ENCODE measurements at regions not wholly inside any gene's neighbourhood (a gene's known extent, or its start where the extent isn't known, plus 50 kb on each side); places are given as distances from the start of the nearest gene placed in this dataset.

DNA sequence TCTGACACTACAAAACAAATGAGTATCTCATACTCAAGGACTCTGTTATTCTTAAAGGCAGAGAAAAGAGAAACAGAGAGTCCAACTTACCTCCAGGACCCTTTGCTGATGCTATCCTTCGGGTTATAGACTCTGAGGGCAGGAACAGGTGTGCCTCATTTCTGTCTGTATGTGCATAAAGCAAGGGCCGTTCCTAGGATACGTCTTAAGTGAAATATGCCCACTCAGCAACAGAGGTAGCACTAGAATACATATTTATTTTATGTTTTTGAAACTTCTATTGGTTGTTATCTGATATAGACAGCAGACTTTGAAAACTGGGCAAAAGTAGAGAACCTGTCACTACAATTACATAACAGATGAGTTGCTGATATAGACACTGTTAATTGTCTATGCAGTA, 89.3 kb upstream of the CPNE4 start:
- Histone ChIP-seq H3K4me3 (ENCODE audit: low read depth, low read length, poor library complexity, severe bottlenecking) (no peak overlapping the region), H3K79me2 (ENCODE audit: insufficient read depth, low read length) (no peaks in the 10 kb centered on the region), H3K9me3 (ENCODE audit: low read length) (no peaks in the 10 kb centered on the region), H3K9ac (ENCODE audit: low read length) (no peak overlapping the region), H3K36me3 (ENCODE audit: insufficient read depth, low read length) (no peaks in the 10 kb centered on the region), H3F3A (ENCODE audit: insufficient read depth, low read length) (no peaks in the 10 kb centered on the region), H3K27ac (ENCODE audit: low read depth, low read length, poor library complexity, severe bottlenecking) (no peak overlapping the region), H3K27me3 (ENCODE audit: insufficient read depth, low read length) (no peaks in the 10 kb centered on the region), H3K9me2 (ENCODE audit: low read depth, low read length) (no peaks in the 10 kb centered on the region), H3K4me1 (ENCODE audit: insufficient read depth, low read length, severe bottlenecking) (no peaks in the 10 kb centered on the region), H4K20me1 (ENCODE audit: insufficient read depth, low read length) (no peaks in the 10 kb centered on the region), H2AFZ (ENCODE audit: low read length) (no peak overlapping the region), H3K4me2 (ENCODE audit: low read length) (no peak overlapping the region)
- TF ChIP-seq EZH2 (IDR thresholded peaks at IDR 0.05; ENCODE audit: borderline replicate concordance, low read length) (no peak), CTCF (IDR thresholded peaks at IDR 0.05; ENCODE audit: low read length) (no peak)

DNA sequence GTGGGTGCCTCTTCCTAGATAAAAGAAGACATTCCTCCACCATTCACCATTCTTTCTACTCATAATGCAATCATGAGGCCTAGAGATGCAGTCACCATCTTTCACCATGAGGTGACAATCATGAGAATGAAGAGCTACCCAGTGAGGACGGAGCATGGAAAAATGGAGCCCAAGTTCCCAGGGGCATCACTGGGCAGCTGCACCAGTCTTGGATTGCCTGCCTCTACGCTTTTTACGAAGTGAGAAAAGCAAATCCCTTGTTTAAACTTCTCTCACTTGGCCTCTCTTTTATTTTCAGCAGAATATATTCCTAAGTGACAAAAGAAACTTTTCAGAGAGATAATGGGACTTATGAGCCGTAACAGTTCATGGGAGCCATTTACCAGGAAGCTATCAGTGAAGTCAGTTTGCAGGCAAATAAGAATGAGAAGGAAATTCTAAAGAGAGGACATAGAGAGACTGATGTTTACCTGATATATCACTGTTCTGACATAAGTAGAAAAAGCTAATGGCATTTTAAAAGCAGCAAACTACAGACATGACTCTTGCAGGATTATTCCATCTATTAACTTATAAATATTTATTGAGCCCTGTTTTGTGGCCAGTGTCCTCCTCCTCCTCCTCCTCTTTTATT, 90.0 kb upstream of the CPNE4 start:
- no peaks in the 10 kb centered on the region for H3K27me3 ChIP-seq (ENCODE audit: insufficient read depth, low read length)
- no peak overlapping the region for H3K9ac ChIP-seq (ENCODE audit: low read length)
- no peaks in the 10 kb centered on the region for H4K20me1 ChIP-seq (ENCODE audit: insufficient read depth, low read length)
- no peaks in the 10 kb centered on the region for H3K9me2 ChIP-seq (ENCODE audit: low read depth, low read length)
- TF ChIP-seq CTCF (IDR thresholded peaks at IDR 0.05; ENCODE audit: low read length) (no peak), EZH2 (IDR thresholded peaks at IDR 0.05; ENCODE audit: borderline replicate concordance, low read length) (no peak)
- no peaks in the 10 kb centered on the region for H3K36me3 ChIP-seq (ENCODE audit: insufficient read depth, low read length)
- no peak overlapping the region for H3K4me3 ChIP-seq (ENCODE audit: low read depth, low read length, poor library complexity, severe bottlenecking)
- H3F3A ChIP-seq (ENCODE audit: insufficient read depth, low read length), result no peaks in the 10 kb centered on the region
- no peak overlapping the region for H3K27ac ChIP-seq (ENCODE audit: low read depth, low read length, poor library complexity, severe bottlenecking)
- no peaks in the 10 kb centered on the region for H3K79me2 ChIP-seq (ENCODE audit: insufficient read depth, low read length)
- no peak overlapping the region for H3K4me2 ChIP-seq (ENCODE audit: low read length)
- H3K9me3 ChIP-seq (ENCODE audit: low read length), result no peaks in the 10 kb centered on the region
- no peak overlapping the region for H2AFZ ChIP-seq (ENCODE audit: low read length)
- no peaks in the 10 kb centered on the region for H3K4me1 ChIP-seq (ENCODE audit: insufficient read depth, low read length, severe bottlenecking)

GRCh38 chr3:132134611-132135010, 99.8 kb upstream of the CPNE4 start:
- Histone ChIP-seq H3K4me3 (ENCODE audit: low read depth, low read length, poor library complexity, severe bottlenecking) (no peak overlapping the region), H3K27ac (ENCODE audit: low read depth, low read length, poor library complexity, severe bottlenecking) (no peak overlapping the region), H3K4me1 (ENCODE audit: insufficient read depth, low read length, severe bottlenecking) (no peaks in the 10 kb centered on the region), H3F3A (ENCODE audit: insufficient read depth, low read length) (no peaks in the 10 kb centered on the region), H3K9me2 (ENCODE audit: low read depth, low read length) (no peaks in the 10 kb centered on the region; the same call in 1 of the 2 replicates), H3K79me2 (ENCODE audit: insufficient read depth, low read length) (no peaks in the 10 kb centered on the region), H3K36me3 (ENCODE audit: insufficient read depth, low read length) (no peaks in the 10 kb centered on the region), H3K9ac (ENCODE audit: low read length) (no peak overlapping the region), H4K20me1 (ENCODE audit: insufficient read depth, low read length) (no peaks in the 10 kb centered on the region), H3K4me2 (ENCODE audit: low read length) (no peak overlapping the region), H3K27me3 (ENCODE audit: insufficient read depth, low read length) (no peaks in the 10 kb centered on the region; the same call in 1 of the 2 replicates), H2AFZ (ENCODE audit: low read length) (no peak overlapping the region), H3K9me3 (ENCODE audit: low read length) (no peaks in the 10 kb centered on the region)
- TF ChIP-seq CTCF (IDR thresholded peaks at IDR 0.05; ENCODE audit: low read length), result no peak
- TF ChIP-seq EZH2 (IDR thresholded peaks at IDR 0.05; ENCODE audit: borderline replicate concordance, low read length), result no peak
